PC-3 (cell line): ENCODE measurements at regions not wholly inside any gene's neighbourhood (a gene's known extent, or its start where the extent isn't known, plus 50 kb on each side); places are given as distances from the start of the nearest gene placed in this dataset.

Experiments
- ATAC-seq: fragments of 200-7000 bp; cut with Tn5 transposase; 2 replicates; pipeline ENCODE4 v1.9.1; 2020; ENCODE audit warnings: mild to moderate bottlenecking, moderate library complexity
- BruUV-seq: library from RNA; stranded (reverse); fragments of 400-500 nt; replicated peaks from 2 replicates; lab custom pipeline; 2021; lab: Mats Ljungman, UMichigan
- CTCF ChIA-PET: fragments of 300-600 bp; sonication (Branson Sonifier 250); formaldehyde crosslinking; loops from one replicate; lab custom pipeline; 2022; ENCODE audit warnings: antibody characterized with exemption; lab: Charles Lee
- POLR2A ChIA-PET: fragments of 300-600 bp; sonication (Branson Sonifier 250); formaldehyde crosslinking; loops from one replicate; lab custom pipeline; 2022; ENCODE audit warnings: antibody characterized with exemption; ENCODE audit not compliant: unreplicated experiment; lab: Charles Lee
- DNase-seq: peaks from one replicate; pipeline ENCODE4 v3.0.0-alpha.2; 2015
- H2AFZ ChIP-seq: fragments of 300-600 bp; sonication (generic); 2 replicates; pipeline ENCODE4 v1.6.0; 2016; ENCODE audit warnings: antibody characterized with exemption, low read length
- H3F3A ChIP-seq: fragments of 300-600 bp; sonication (generic); one replicate; pipeline ENCODE4 v1.6.0; 2017; ENCODE audit warnings: antibody characterized with exemption, low read length, control low read depth, mild to moderate bottlenecking; ENCODE audit not compliant: unreplicated experiment
- H3K27ac ChIP-seq: fragments of 300-600 bp; sonication (generic); 2 replicates; pipeline ENCODE4 v1.5.1; 2016; ENCODE audit warnings: mild to moderate bottlenecking, low read length
- H3K27me3 ChIP-seq: fragments of 300-600 bp; sonication (generic); 2 replicates; pipeline ENCODE4 v1.6.1; 2016; ENCODE audit warnings: low read length, mixed read lengths
- H3K36me3 ChIP-seq: fragments of 300-600 bp; sonication (generic); 2 replicates; pipeline ENCODE4 v1.6.1; 2016; ENCODE audit warnings: low read depth, mixed run types, low read length, mixed read lengths
- H3K4me1 ChIP-seq: fragments of 300-600 bp; sonication (generic); 2 replicates; pipeline ENCODE4 v1.5.1; 2016; ENCODE audit warnings: low read length; ENCODE audit not compliant: insufficient read depth
- H3K4me2 ChIP-seq: fragments of 300-600 bp; sonication (generic); 2 replicates; pipeline ENCODE4 v1.6.0; 2016; ENCODE audit warnings: low read length
- H3K4me3 ChIP-seq: fragments of 300-600 bp; sonication (generic); 2 replicates; pipeline ENCODE4 v1.5.1; 2016; ENCODE audit warnings: mild to moderate bottlenecking, low read length, mixed read lengths
- H3K79me2 ChIP-seq: fragments of 300-600 bp; sonication (generic); 2 replicates; pipeline ENCODE4 v1.6.1; 2017; ENCODE audit warnings: low read length, mixed read lengths
- H3K9ac ChIP-seq: fragments of 300-600 bp; sonication (generic); 2 replicates; pipeline ENCODE4 v1.6.0; 2016; ENCODE audit warnings: mild to moderate bottlenecking, low read length
- H3K9me2 ChIP-seq: fragments of 300-600 bp; sonication (generic); replicated peaks from 2 replicates; pipeline ENCODE4 v1.6.1; 2016; ENCODE audit warnings: mixed run types, low read length, mixed read lengths
- H3K9me3 ChIP-seq: fragments of 300-600 bp; sonication (generic); 2 replicates; pipeline ENCODE4 v1.6.1; 2016; ENCODE audit warnings: low read length, mixed read lengths
- H4K20me1 ChIP-seq: fragments of 300-600 bp; sonication (generic); 2 replicates; pipeline ENCODE4 v1.6.1; 2016; ENCODE audit warnings: low read length, mixed read lengths
- CTCF ChIP-seq: fragments of 300-600 bp; sonication (generic); conservative IDR thresholded peaks from 2 replicates; pipeline ENCODE4 v1.5.1; 2017; ENCODE audit warnings: antibody characterized with exemption, low read depth, mild to moderate bottlenecking, low read length
- EZH2 ChIP-seq: fragments of 300-600 bp; sonication (generic); IDR thresholded peaks from one replicate; pipeline ENCODE4 v1.6.1; 2017; ENCODE audit warnings: antibody characterized with exemption, mild to moderate bottlenecking, low read length; ENCODE audit not compliant: unreplicated experiment
- EZH2phosphoT487 ChIP-seq: fragments of 300-600 bp; sonication (generic); IDR thresholded peaks from 2 replicates; pipeline ENCODE4 v1.6.1; 2018; ENCODE audit warnings: mild to moderate bottlenecking, antibody characterized with exemption, low read length, borderline replicate concordance
- intact Hi-C: fragments of 100-400 bp; cut with micrococcal nuclease; formaldehyde crosslinking; loops from 2 replicates; pipeline ENCODE4 v1.9.0; 2023

GRCh38 chr7:86966916-86967315 is 92.5 kb downstream of the ELAPOR2 start:
- intact Hi-C loops, result no loop called here
- TF ChIP-seq EZH2phosphoT487 (no peak), EZH2 (no peak), CTCF (no peak)
- no peaks in the 10 kb centered on the region for H3F3A ChIP-seq
- no peak overlapping the region for H2AFZ ChIP-seq
- no peak overlapping the region for H3K9ac ChIP-seq
- no peaks in the 10 kb centered on the region for H3K9me2 ChIP-seq
- H3K36me3 ChIP-seq, result no peaks in the 10 kb centered on the region
- CTCF ChIA-PET, result no interaction called here
- 0 out of 2 replicates have a peak, but pooled peaks cover 7% of the 10 kb centered on the region for H3K4me1 ChIP-seq
- no peaks in the 10 kb centered on the region for H4K20me1 ChIP-seq
- POLR2A ChIA-PET, result no interaction called here
- ATAC-seq, result peak; percentile 58
- H3K27ac ChIP-seq, result no peak overlapping the region
- BruUV-seq, result no TSS peak
- H3K79me2 ChIP-seq, result peaks cover 5% of the 10 kb centered on the region
- H3K9me3 ChIP-seq, result no peaks in the 10 kb centered on the region
- H3K27me3 ChIP-seq, result no peaks in the 10 kb centered on the region
- H3K4me3 ChIP-seq, result no peak overlapping the region
- no peak for DNase-seq
- H3K4me2 ChIP-seq, result no peak overlapping the region

GRCh38 chr7:86965727-86966120 is 93.7 kb downstream of the ELAPOR2 start:
- DNase-seq (no peak), ATAC-seq (no peak)
- no peaks in the 10 kb centered on the region for H3K9me3 ChIP-seq
- TF ChIP-seq EZH2phosphoT487 (no peak), CTCF (no peak)
- ChIA-PET CTCF (no interaction called here), POLR2A (no interaction called here)
- no TSS peak for BruUV-seq
- H2AFZ ChIP-seq, result no peak overlapping the region
- H4K20me1 ChIP-seq, result no peaks in the 10 kb centered on the region
- H3K9ac ChIP-seq, result no peak overlapping the region
- H3K79me2 ChIP-seq, result peaks cover 5% of the 10 kb centered on the region
- no peak overlapping the region for H3K4me2 ChIP-seq
- H3F3A ChIP-seq, result no peaks in the 10 kb centered on the region
- H3K9me2 ChIP-seq, result no peaks in the 10 kb centered on the region
- no peak overlapping the region for H3K27ac ChIP-seq
- H3K27me3 ChIP-seq, result no peaks in the 10 kb centered on the region
- 0 out of 2 replicates have a peak, but pooled peaks cover 7% of the 10 kb centered on the region for H3K4me1 ChIP-seq
- H3K4me3 ChIP-seq, result no peak overlapping the region
- intact Hi-C loops, result no loop called here
- no peaks in the 10 kb centered on the region for H3K36me3 ChIP-seq

GRCh38 chr7:86964973-86965726 is 94.3 kb downstream of the ELAPOR2 start:
- DNase-seq, result no peak
- no peaks in the 10 kb centered on the region for H3K9me3 ChIP-seq
- H3K27ac ChIP-seq, result no peak overlapping the region
- no peaks in the 10 kb centered on the region for H3F3A ChIP-seq
- H3K4me3 ChIP-seq, result no peak overlapping the region
- no peak for TF ChIP-seq CTCF
- no peak for TF ChIP-seq EZH2
- TF ChIP-seq EZH2phosphoT487, result no peak
- H3K4me2 ChIP-seq, result no peak overlapping the region
- H3K4me1 ChIP-seq, result 0 out of 2 replicates have a peak, but pooled peaks cover 7% of the 10 kb centered on the region
- no peaks in the 10 kb centered on the region for H3K9me2 ChIP-seq
- CTCF ChIA-PET, result no interaction called here
- H4K20me1 ChIP-seq, result no peaks in the 10 kb centered on the region
- peaks cover 5% of the 10 kb centered on the region for H3K79me2 ChIP-seq
- H3K36me3 ChIP-seq, result no peaks in the 10 kb centered on the region
- no peak overlapping the region for H3K9ac ChIP-seq
- intact Hi-C loops, result no loop called here
- no peak for ATAC-seq
- H2AFZ ChIP-seq, result no peak overlapping the region
- POLR2A ChIA-PET, result no interaction called here
- no TSS peak for BruUV-seq
- H3K27me3 ChIP-seq, result no peaks in the 10 kb centered on the region
